HS-5 (cell line): ENCODE measurements at regions not wholly inside any gene's neighbourhood (a gene's known extent, or its start where the extent isn't known, plus 50 kb on each side); places are given as distances from the start of the nearest gene placed in this dataset.
"Not testable (repeated sequence)": the region's sequence is repeated elsewhere in the genome, so short reads cannot be mapped to it uniquely, and the experiment has no call there.

Experiments
- DNase-seq: peaks from one replicate; pipeline ENCODE4 v3.0.0-alpha.2; 2012; ENCODE audit warnings: low read depth

- no peak for DNase-seq
Measured at GRCh38 chr12:107826276-107826675, 51.8 kb downstream of the ASCL4 start.

DNA sequence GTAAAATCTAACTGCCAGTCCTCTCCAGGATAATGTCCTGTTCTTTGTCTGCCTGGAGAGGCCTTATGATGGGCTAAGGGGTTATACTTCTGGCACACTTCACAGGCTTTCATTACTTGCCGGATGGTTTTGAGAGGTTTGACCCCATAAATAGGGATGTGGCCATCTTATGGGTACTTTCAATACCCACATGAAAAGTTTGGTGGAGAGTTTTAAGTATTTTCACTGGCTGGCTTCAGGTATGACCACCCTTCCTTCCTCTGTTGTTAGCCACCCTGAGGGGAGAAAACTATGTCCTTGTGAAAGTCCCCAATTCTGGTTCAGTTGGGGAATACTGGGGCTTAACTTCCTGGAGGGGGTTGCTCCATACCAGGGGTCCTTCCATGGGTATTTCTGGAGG, 54.8 kb downstream of the ASCL4 start:
- DNase-seq, result no peak

GRCh38 chr12:107832441-107832840, 57.9 kb downstream of the ASCL4 start:
- no peak for DNase-seq

- no peak for DNase-seq
Measured at GRCh38 chr12:107840186-107840585, 65.7 kb downstream of the ASCL4 start.

GRCh38 chr12:107843351-107844311, 69.1 kb downstream of the ASCL4 start:
- no peak for DNase-seq

DNA sequence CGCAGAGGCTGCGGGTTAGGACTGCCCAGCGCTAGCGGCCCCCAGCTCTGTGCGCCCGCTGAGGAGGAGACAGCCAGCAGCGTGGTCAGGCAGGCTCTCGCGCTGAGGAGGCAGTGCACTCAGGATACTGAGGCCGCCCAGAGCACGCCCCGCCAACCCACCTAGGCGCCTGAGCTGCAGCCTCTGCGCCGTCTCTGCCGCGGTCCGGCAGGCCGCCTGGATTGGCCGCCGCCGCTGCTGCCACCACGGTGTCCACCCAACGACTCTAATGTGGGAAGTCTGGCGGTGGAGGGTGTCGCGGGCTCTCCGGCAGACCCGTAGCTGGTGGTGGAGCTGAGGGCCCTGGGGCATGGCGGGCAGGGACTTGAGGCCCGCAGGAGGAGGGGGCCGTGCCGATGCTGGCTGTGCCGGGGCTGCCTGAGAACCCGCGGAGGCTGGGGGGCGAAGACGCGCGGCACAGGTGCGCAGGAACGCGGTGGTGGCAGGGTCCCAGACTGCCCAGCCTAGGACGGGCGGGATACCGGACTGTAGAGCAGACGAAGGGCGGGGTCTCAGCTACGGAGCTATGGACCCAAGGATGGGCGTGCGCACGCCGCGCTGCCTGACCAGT, 69.9 kb downstream of the ASCL4 start:
- no peak for DNase-seq

- DNase-seq, result no peak
Measured at GRCh38 chr12:107845226-107845979, 70.9 kb downstream of the ASCL4 start.

DNA sequence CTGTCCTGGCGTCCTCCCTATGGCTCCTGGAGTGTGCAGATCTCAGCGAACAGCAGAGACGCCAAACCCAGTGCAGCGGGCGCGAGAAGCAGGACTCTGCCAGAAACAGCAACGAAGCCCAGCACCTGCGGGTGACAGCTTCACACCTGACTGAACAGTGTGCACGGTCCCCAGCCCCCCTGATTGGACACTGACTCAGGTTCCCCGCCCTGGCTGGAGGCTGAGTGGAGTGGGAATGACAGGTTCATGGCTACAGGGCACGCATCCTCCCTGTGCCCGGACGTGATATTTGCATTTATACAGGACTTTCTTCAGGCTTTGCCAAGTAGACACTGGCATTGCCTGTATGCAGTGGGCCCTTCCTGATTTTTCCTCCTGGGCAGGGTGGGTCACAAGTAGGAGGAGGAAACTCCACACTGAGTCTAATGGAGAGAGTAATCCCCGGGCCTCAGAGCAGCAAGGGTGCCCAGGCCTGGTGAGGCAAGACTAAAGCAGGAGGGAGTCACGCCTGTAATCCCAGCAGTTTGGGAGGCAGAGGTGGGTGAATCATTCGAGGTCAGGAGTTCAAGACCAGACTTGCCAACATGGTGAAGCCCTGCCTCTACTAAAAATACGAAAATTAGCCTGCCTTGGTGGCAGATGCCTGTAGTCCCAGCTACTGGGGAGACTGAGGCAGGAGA, 71.6 kb downstream of the ASCL4 start:
- no peak for DNase-seq

GRCh38 chr12:107847430-107847829, 72.9 kb downstream of the ASCL4 start:
- no peak for DNase-seq

GRCh38 chr12:107847830-107848229, 73.3 kb downstream of the ASCL4 start:
- no peak for DNase-seq

- no peak for DNase-seq
Measured at GRCh38 chr12:107853479-107853878, 79.0 kb downstream of the ASCL4 start.

DNA sequence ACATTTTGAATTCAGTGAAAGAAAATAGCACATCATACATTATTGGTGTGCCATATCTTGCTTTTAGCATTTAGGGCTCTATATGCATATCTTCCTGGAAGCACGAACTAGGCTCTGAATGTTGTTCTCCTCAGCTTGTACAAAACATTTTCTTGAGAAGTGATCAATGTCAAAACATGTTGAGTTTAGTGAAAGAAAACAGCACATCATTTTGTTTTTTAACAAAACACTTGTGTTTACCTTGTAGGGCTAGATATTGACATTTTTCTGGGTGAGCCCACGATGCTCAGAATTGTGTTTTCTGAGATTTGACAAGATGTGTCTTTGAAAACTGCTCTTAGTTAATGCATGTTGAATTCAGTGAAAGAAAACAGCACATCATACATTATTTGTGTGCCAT, 81.0 kb downstream of the ASCL4 start:
- no peak for DNase-seq

GRCh38 chr12:107856096-107856495, 81.6 kb downstream of the ASCL4 start:
- no peak for DNase-seq

DNA sequence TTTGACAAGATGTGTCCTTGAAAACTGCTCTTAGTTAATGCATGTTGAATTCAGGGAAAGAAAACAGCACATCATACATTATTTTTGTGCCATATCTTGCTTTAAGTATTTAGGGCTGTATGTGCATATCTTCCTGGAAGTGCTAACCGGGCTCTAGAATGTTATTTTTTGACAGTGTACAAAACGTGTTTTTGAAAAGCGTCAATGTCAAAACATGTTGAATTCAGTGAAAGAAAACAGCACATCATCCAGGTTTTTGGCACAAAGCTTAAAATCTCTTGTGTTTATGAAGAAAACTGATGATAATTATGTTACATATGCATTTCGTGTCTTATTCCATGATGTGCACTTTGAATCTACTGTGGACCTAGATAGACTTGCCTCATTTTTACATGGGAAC, 82.7 kb downstream of the ASCL4 start:
- DNase-seq, result no peak

DNA sequence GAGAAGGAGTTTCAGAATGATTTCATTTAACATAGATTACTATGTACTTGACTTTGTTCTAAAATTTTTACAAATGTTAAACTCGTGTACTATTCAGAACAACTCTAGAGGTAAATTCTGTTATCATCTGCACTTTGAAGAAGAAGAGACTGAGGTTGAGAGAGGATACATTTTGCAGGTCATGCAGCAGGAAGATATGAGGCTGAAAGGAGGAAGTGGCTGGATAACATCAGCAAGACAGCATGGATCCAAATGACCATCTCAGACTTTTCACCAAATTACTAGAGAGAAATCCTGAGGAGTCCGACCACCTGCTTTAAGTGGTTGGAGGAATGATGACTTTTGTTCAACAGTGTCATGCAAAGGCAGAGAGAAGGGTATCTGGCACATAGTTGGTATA, 84.9 kb downstream of the ASCL4 start:
- DNase-seq, result no peak

DNA sequence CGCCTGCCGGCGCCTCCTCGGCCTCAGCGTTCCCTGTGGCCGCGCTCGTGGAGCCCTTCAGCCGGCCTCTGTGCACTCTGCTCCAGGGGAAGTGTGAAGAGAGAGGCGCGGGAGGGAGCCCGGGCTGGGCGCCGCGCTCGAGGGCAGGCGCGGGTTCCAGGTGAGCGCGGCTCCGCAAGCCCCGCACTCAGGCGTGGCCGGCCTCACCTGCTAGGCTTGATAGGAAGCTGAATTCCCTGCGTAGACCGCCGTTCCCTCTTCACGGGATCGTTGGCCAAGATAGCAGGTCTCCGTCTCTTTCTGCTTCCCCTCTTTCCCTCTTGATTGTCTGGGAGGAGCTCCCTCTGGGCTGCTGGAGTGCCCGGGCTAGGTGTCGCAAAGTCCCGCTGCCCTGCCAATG, 89.7 kb downstream of the ASCL4 start:
- DNase-seq, result no peak

- DNase-seq, result not testable (repeated sequence)
Measured at GRCh38 chr12:107864727-107865126, 90.2 kb downstream of the ASCL4 start.

DNA sequence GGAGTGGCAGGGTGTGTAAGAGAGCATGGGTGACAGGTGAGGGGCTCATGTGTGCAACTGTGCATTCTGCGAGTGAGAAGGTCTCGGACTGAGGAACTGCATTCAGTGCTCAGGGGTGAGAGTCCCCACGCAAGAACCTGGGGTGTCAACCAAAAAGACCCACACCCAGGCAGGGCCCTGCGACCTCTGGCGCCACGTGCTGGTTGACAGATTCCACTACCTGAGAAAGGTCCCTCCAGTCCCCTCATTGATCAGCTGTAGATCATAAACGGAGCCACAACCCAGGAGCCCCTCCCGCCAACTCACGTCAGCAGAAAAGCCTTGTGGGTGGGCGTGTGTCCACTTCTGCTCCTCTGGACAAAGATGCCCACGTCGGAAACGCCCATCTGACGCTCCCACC, 98.7 kb downstream of the ASCL4 start:
- DNase-seq, result no peak

- no peak for DNase-seq
Measured at GRCh38 chr12:107875786-107876185, 101.3 kb downstream of the ASCL4 start.

DNA sequence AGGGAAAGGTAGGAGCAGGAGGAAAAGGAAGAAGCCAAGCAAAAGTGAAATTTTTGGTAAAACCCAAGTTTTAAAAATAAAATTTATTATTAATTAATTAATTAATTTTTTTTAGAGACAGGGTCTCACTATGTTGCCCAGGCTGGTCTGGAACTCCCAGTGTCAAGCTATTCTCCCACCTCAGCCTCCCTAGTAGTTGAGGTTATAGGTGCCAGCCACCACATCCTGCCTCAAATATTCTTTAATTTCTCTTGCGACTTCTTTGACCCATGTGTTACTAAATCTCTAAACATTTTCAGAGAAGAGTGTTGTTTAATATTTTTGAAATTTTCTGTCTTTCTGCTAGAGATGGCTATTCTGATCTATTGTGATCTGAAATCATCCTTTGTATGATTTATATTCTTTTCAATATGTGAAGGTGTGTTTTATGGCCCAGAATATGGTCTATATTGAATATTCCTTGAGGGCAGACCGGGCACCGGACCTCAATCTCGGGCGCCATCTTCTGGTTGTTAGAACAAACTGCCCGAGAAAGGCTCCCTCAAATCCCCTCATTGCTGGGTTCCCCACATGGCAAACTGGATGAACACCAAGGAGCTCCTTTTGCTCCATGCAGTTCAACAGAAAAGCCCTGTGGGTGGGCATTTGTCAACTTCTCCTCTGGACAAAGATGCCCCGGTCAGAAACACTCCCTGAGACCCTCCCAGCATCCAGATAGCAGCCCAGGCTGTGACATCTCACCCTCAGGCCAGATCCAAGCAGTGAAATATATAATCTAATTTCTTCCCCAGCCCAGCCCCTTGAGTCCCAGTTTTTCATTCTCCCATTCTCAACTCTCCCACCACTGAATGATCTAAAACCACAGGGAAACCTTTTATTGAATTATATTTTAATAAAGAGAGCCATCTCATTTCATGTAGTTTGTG, 110.5 kb downstream of the ASCL4 start:
- peak; percentile 15 for DNase-seq

DNA sequence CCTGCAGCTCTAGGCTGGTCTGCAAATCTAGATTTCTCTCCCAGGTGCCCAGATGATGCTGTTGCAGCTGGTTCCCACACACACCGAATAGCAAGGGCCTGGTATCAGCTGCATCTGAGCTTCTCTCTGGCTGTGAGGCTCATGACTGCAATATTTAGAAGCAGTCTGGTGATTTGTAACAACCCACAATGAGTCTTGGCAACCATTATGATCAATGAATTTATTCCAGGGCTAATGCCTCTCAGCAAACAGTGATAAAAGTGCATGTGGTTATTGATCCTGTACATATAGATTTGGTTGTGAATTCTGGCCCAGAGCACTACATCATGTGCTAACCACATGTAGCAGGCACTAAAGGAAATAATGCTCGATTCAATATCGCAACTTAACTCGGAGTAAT, 114.3 kb downstream of the ASCL4 start:
- no peak for DNase-seq
